ENCODE measurements at regions not wholly inside any gene's neighbourhood (a gene's known extent, or its start where the extent isn't known, plus 50 kb on each side); places are given as distances from the start of the nearest gene placed in this dataset.
"Not testable (repeated sequence)": the region's sequence is repeated elsewhere in the genome, so short reads cannot be mapped to it uniquely, and the experiment has no call there.

- not testable (repeated sequence) for TF ChIP-seq CTCF, POLR2A (IDR thresholded peaks at IDR 0.05)
Measured at GRCh38 chr15:30695811-30696210, 69.9 kb downstream of the ARHGAP11B start.
